ENCODE measurements at regions not wholly inside any gene's neighbourhood (a gene's known extent, or its start where the extent isn't known, plus 50 kb on each side); places are given as distances from the start of the nearest gene placed in this dataset.

DNA sequence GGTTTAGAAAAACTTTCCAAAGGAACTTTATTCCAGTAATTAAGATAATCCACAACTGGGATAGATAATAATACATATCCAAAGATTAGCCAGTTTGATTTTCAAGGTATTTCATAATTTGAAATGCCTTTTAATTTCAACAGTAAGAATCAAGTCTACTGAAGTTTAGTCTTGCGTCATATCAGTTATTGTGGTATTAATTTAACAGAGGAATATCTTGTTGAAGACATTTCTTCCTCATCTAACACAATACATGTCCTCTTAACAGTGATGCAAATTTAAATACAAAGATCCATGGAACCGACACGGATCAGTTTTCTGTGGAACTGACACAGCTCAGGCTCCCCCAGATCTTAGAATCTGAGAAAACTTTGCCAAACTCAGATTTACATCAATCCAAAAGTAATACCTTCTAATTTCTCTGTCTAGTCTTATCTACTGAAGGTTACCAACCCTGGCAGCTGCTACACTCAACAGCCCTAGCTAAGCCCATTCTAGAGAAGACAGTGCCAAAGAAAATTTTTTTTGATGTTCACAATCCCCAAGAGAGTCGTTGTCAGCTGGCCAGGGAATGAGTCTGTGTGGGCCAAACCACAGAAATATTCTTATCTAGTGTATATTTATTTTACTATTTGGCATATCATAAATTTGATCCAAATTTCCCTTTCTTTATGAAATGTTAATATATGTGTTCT, 365.2 kb upstream of the MEOX2 start:
- Histone ChIP-seq H3K36me3 (no peaks in the 10 kb centered on the region), H3K4me3 (no peak overlapping the region), H3K27ac (no peak overlapping the region), H3K4me1 (peaks cover 0 to 7% (median 0%) of the 10 kb centered on the region in 4 donors), H3K27me3 (no peaks in the 10 kb centered on the region), H3K9me3 (no peaks in the 10 kb centered on the region)
- intact Hi-C loops (cut with DNase I; ENCODE audit: low total_unique reads) = no loop called here
- DNase-seq = no peak
- TF ChIP-seq EP300 (IDR thresholded peaks at IDR 0.05) (no peak), POLR2A (IDR thresholded peaks at IDR 0.05) (no peak), POLR2AphosphoS5 (IDR thresholded peaks at IDR 0.05) (no peak)
- WGBS, 5 donors = 62 to 69% (median 67%) methylated on average over 4 of the region's 4 CpGs

DNA sequence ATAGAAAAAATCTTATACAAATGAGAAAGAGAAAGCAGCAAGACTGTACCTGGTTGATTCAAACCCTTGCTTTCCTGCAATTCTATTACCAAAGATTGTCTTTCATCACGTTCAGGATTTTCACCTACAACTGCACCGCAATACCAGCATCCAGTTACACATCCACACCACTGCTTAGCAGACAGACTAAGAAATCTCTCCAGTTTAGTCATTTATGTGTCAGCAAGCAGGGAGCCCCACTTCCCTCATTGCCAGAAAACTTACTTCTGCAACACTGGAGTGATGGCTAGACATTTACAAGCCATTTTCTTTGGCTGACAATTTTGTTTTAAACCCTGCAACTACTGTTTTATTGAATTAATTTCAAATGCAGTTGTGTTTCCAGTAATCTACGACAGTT, 359.6 kb upstream of the MEOX2 start:
- H3K9me3 ChIP-seq = no peaks in the 10 kb centered on the region
- no peak for TF ChIP-seq POLR2AphosphoS5 (IDR thresholded peaks at IDR 0.05)
- no peak for TF ChIP-seq POLR2A (IDR thresholded peaks at IDR 0.05)
- TF ChIP-seq, protein P1, sequence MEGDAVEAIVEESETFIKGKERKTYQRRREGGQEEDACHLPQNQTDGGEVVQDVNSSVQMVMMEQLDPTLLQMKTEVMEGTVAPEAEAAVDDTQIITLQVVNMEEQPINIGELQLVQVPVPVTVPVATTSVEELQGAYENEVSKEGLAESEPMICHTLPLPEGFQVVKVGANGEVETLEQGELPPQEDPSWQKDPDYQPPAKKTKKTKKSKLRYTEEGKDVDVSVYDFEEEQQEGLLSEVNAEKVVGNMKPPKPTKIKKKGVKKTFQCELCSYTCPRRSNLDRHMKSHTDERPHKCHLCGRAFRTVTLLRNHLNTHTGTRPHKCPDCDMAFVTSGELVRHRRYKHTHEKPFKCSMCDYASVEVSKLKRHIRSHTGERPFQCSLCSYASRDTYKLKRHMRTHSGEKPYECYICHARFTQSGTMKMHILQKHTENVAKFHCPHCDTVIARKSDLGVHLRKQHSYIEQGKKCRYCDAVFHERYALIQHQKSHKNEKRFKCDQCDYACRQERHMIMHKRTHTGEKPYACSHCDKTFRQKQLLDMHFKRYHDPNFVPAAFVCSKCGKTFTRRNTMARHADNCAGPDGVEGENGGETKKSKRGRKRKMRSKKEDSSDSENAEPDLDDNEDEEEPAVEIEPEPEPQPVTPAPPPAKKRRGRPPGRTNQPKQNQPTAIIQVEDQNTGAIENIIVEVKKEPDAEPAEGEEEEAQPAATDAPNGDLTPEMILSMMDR (IDR thresholded peaks at IDR 0.05) = no peak
- TF ChIP-seq EP300 (IDR thresholded peaks at IDR 0.05) = no peak
- H3K36me3 ChIP-seq = no peaks in the 10 kb centered on the region
- no peaks in the 10 kb centered on the region for H3K27me3 ChIP-seq
- intact Hi-C loops (cut with DNase I; ENCODE audit: low total_unique reads) = no loop called here
- 68 to 88% (median 78%) methylated on average over 3 of the region's 3 CpGs for WGBS, 5 donors
- H3K4me3 ChIP-seq = no peak overlapping the region
- no peak overlapping the region for H3K27ac ChIP-seq
- no peaks in the 10 kb centered on the region for H3K4me1 ChIP-seq
- DNase-seq = no peak

DNA sequence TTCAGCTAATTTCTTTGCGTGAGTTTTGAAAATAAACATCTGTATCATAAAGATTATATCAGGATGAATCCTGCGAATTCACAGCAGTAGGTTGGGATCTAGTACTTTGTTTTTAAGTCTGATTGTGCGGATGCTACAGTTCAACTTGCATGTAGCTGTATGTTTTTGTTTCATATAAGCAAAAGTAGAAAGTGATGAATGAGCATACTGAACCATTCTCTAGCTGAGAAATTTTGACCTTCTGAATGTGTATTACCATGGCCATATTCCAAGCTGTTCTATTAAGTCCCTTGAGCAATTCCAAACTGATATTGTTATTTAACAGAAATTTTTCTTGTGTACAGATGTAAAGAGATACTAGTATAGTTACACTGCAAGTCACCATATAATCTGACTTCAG, 358.8 kb upstream of the MEOX2 start:
- H3K4me3 ChIP-seq = no peak overlapping the region
- H3K27ac ChIP-seq = no peak overlapping the region
- no peaks in the 10 kb centered on the region for H3K36me3 ChIP-seq
- H3K9me3 ChIP-seq = no peaks in the 10 kb centered on the region
- intact Hi-C loops (cut with DNase I; ENCODE audit: low total_unique reads) = no loop called here
- no peaks in the 10 kb centered on the region for H3K27me3 ChIP-seq
- TF ChIP-seq, protein P1 (IDR thresholded peaks at IDR 0.05) = no peak
- TF ChIP-seq EP300 (IDR thresholded peaks at IDR 0.05) (no peak), POLR2A (IDR thresholded peaks at IDR 0.05) (no peak), POLR2AphosphoS5 (IDR thresholded peaks at IDR 0.05) (no peak)
- H3K4me1 ChIP-seq = no peaks in the 10 kb centered on the region
- WGBS, 5 donors = 71 to 88% (median 77%) methylated on average over 3 of the region's 3 CpGs
- no peak for DNase-seq

DNA sequence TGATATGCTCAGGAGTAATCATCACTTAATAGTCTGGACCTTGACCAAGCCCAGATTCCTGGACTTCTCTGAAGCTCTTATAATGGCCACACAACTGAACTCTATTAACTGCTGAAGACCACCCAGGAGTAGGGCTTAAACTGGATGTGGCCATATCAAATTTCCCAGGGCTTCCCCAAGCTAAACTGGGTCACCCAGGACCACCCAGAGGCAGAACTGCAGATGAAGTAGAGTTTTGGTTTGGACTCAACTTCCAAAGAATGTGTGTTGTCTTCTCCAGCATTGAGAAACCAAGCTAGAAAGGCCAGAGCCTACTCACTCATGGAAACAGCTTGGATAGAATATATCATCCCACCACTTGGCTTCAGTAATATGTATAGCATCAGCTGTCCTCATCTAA, 358.2 kb upstream of the MEOX2 start:
- intact Hi-C loops (cut with DNase I; ENCODE audit: low total_unique reads) = no loop called here
- Histone ChIP-seq H3K36me3 (no peaks in the 10 kb centered on the region), H3K27ac (no peak overlapping the region), H3K27me3 (no peaks in the 10 kb centered on the region), H3K4me3 (no peak overlapping the region), H3K4me1 (no peaks in the 10 kb centered on the region), H3K9me3 (no peaks in the 10 kb centered on the region)
- DNase-seq = peak in 1 of 2 donors; percentile 62
- TF ChIP-seq, protein P1 (IDR thresholded peaks at IDR 0.05) = no peak
- TF ChIP-seq POLR2AphosphoS5 (IDR thresholded peaks at IDR 0.05) (no peak), POLR2A (IDR thresholded peaks at IDR 0.05) (no peak), EP300 (IDR thresholded peaks at IDR 0.05) (no peak)

DNA sequence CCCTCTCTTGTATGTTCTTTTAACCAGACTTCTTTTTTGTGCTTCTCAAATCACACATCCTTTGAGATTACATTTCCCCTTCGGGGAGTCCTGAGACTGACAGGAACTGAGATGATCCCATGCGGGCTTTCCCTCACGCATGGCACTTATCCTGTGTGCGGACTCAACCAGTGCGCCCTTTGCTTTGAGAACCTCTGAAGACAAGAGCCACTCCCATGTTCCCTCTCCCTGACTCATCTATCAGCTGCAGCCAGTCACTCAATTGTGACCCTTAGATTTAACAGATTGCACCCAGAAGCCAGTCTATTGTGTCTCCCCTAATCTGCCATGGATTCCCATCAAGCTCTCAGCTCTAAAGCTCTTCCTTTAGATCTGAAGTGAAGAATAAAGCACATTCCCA, 353.9 kb upstream of the MEOX2 start:
- Histone ChIP-seq H3K27ac (no peak overlapping the region), H3K27me3 (no peaks in the 10 kb centered on the region), H3K4me3 (no peak overlapping the region), H3K9me3 (no peaks in the 10 kb centered on the region), H3K4me1 (no peaks in the 10 kb centered on the region), H3K36me3 (no peaks in the 10 kb centered on the region)
- TF ChIP-seq, protein P1 (IDR thresholded peaks at IDR 0.05) = no peak
- TF ChIP-seq POLR2A (IDR thresholded peaks at IDR 0.05) (no peak), POLR2AphosphoS5 (IDR thresholded peaks at IDR 0.05) (no peak), EP300 (IDR thresholded peaks at IDR 0.05) (no peak)
- 76 to 93% (median 87%) methylated on average over 5 of the region's 5 CpGs for WGBS, 5 donors
- intact Hi-C loops (cut with DNase I; ENCODE audit: low total_unique reads) = no loop called here
- no peak for DNase-seq
